ENCODE measurements at regions not wholly inside any gene's neighbourhood (a gene's known extent, or its start where the extent isn't known, plus 50 kb on each side); places are given as distances from the start of the nearest gene placed in this dataset.

GRCh38 chr6:102417368-102417998 is 1024.0 kb downstream of the GRIK2 start:
- no peaks in the 10 kb centered on the region for H3K4me1 ChIP-seq (replicated peaks)
- peaks cover 6% of the 10 kb centered on the region for H3K9me3 ChIP-seq (replicated peaks)
- H3K27ac ChIP-seq, result no peak overlapping the region
- no peak for DNase-seq (ENCODE audit: low read depth in 1 of 2, low spot score in 2 of 2)
- no peaks in the 10 kb centered on the region for H3K36me3 ChIP-seq
- H3K4me3 ChIP-seq, result no peak overlapping the region
- H3K27me3 ChIP-seq (replicated peaks), result no peaks in the 10 kb centered on the region

DNA sequence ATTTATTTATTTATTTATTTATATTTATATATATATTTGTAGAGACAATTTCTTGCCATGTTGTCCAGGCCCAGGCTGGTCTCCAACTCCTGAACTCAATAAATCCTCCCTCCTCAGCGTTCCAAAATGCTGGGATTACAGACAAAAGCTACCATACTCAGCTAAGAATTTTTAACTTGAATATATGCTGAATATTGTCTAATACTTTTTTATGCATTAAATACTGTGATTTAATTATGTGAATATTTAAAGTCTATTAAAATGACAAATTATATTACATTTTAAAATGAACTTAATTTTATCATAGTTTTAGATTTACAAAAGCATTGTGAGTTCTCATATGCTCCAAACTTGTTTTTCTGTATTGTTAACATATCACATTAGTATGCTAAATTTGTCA is 1022.4 kb downstream of the GRIK2 start:
- DNase-seq (ENCODE audit: low read depth in 1 of 2, low spot score in 2 of 2), result no peak
- no peak overlapping the region for H3K4me3 ChIP-seq
- H3K36me3 ChIP-seq, result no peaks in the 10 kb centered on the region

DNA sequence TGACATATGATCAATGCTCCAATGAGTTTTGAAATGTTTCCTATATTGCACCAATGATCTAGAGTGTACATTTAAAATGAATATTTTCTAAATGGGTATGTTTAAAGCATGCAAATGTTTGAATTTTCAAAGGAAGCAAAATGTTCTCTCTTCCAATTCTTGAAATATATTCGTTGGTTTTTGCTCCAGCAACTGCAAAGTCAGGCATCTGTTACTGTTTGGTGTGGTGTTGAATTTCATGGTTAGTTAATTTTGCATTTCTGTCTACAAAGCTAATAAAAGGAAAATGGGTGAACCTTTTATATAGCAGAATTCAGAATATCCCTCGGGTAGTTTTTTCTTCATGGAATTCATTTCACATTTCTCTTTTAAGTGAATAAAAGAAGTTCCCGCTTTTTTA is 1018.3 kb downstream of the GRIK2 start:
- DNase-seq (ENCODE audit: low read depth in 1 of 2, low spot score in 2 of 2), result no peak
- no peak overlapping the region for H3K4me3 ChIP-seq
- no peaks in the 10 kb centered on the region for H3K27me3 ChIP-seq (replicated peaks)

More for the DNA sequence above, 1022.4 kb downstream of the GRIK2 start:
- Histone ChIP-seq H3K9me3 (replicated peaks) (peaks cover 6% of the 10 kb centered on the region), H3K27ac (no peak overlapping the region), H3K27me3 (replicated peaks) (no peaks in the 10 kb centered on the region), H3K4me1 (replicated peaks) (no peaks in the 10 kb centered on the region)

GRCh38 chr6:102407886-102408741 is 1014.6 kb downstream of the GRIK2 start:
- H3K36me3 ChIP-seq, result no peaks in the 10 kb centered on the region
- no peak overlapping the region for H3K27ac ChIP-seq
- no peak overlapping the region for H3K4me3 ChIP-seq
- H3K27me3 ChIP-seq (replicated peaks), result no peaks in the 10 kb centered on the region
- H3K4me1 ChIP-seq (replicated peaks), result no peaks in the 10 kb centered on the region
- no peaks in the 10 kb centered on the region for H3K9me3 ChIP-seq (replicated peaks)
- no peak for DNase-seq (ENCODE audit: low read depth in 1 of 2, low spot score in 2 of 2)

More for the DNA sequence above, 1018.3 kb downstream of the GRIK2 start:
- Histone ChIP-seq H3K27ac (no peak overlapping the region), H3K36me3 (no peaks in the 10 kb centered on the region), H3K9me3 (replicated peaks) (no peaks in the 10 kb centered on the region; the same call in 1 of the 2 replicates), H3K4me1 (replicated peaks) (no peaks in the 10 kb centered on the region)

DNA sequence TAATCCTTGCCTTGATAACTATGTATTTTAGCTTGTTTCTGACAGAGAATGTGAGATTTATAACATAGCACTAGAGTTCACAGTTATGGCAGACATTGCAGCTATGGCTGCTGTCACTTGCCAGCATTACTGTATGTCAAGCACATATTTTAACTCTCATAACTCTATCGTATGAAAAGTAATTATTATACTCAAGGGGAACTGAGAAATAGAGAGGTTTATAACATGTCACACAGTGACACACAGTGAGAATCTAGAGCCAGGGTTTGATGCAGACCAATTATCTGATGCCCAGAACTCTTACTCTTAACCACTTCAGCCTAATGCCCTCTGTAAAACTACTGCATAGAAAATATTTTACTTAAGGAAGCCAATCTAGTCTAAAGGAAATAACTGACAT is 1012.4 kb downstream of the GRIK2 start:
- Histone ChIP-seq H3K36me3 (no peaks in the 10 kb centered on the region), H3K4me1 (replicated peaks) (no peaks in the 10 kb centered on the region), H3K4me3 (no peak overlapping the region), H3K27me3 (replicated peaks) (no peaks in the 10 kb centered on the region), H3K27ac (no peak overlapping the region), H3K9me3 (replicated peaks) (no peaks in the 10 kb centered on the region)
- DNase-seq (ENCODE audit: low read depth in 1 of 2, low spot score in 2 of 2), result no peak

GRCh38 chr6:102402635-102403329 is 1009.3 kb downstream of the GRIK2 start:
- H3K27ac ChIP-seq, result no peak overlapping the region
- H3K27me3 ChIP-seq (replicated peaks), result no peaks in the 10 kb centered on the region
- no peaks in the 10 kb centered on the region for H3K9me3 ChIP-seq (replicated peaks)
- H3K36me3 ChIP-seq, result no peaks in the 10 kb centered on the region
- DNase-seq (ENCODE audit: low read depth in 1 of 2, low spot score in 2 of 2), result no peak
- no peak overlapping the region for H3K4me3 ChIP-seq
- H3K4me1 ChIP-seq (replicated peaks), result no peaks in the 10 kb centered on the region

DNA sequence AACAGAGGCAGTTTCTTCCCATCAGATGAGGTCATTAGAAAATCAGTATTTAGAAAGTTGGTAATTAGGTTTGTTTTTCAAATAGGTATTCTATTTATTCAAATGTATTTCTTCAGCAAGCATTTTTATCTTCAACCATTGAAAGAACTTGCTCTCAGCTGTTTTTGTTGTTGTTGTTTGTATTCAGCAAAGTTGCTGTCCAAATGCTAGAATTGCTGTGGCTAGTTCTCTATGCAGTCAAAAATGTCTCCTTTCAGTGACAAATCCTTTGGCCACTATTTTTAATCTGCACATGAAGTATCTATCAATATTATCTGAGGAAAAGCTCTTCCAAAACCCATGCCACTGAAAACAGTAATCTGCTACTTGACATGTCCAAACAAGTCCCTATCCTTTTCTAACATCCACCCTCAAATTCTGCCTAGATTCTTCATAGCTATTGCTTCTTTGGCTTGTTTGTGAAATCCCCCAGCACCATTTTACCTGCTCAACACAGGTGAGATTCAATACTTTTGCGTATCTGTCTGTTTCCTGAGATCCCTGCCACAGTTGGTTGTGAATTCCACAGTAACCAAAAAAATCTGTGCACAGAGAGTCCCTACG is 1005.4 kb downstream of the GRIK2 start:
- no peak for DNase-seq (ENCODE audit: low read depth in 1 of 2, low spot score in 2 of 2)
- no peaks in the 10 kb centered on the region for H3K9me3 ChIP-seq (replicated peaks)
- H3K27ac ChIP-seq, result no peak overlapping the region
- no peaks in the 10 kb centered on the region for H3K27me3 ChIP-seq (replicated peaks)
- no peak overlapping the region for H3K4me3 ChIP-seq
- no peaks in the 10 kb centered on the region for H3K4me1 ChIP-seq (replicated peaks)
- H3K36me3 ChIP-seq, result no peaks in the 10 kb centered on the region

DNA sequence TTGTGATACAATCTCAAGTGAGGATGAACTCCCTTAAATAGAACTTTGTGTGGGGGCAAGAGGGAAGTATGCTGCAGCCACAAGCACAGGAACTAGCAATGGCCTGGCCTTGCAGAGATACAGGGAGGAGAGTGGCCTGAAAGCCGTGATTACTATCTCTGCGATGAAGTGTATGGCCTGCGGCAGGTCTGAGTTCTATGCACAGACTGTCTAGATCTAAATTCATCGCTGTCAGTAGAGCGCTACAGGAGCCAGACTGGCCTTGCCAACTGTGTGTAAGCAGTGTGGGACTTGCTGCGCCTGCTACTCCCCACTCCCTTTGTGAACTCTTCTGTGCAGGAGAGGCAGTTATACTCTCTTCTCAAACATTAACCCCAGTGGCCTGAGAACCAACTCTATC is 997.0 kb downstream of the GRIK2 start:
- Histone ChIP-seq H3K36me3 (no peaks in the 10 kb centered on the region), H3K4me3 (no peak overlapping the region), H3K9me3 (replicated peaks) (0 out of 2 replicates have a peak, but pooled peaks cover 6% of the 10 kb centered on the region), H3K4me1 (replicated peaks) (no peaks in the 10 kb centered on the region), H3K27ac (no peak overlapping the region), H3K27me3 (replicated peaks) (peaks cover 3% of the 10 kb centered on the region; the same call in 1 of the 2 replicates)
- no peak for DNase-seq (ENCODE audit: low read depth in 1 of 2, low spot score in 2 of 2)

GRCh38 chr6:102389994-102390393 is 996.5 kb downstream of the GRIK2 start:
- Histone ChIP-seq H3K27ac (no peak overlapping the region), H3K4me1 (replicated peaks) (no peaks in the 10 kb centered on the region), H3K36me3 (no peaks in the 10 kb centered on the region), H3K9me3 (replicated peaks) (0 out of 2 replicates have a peak, but pooled peaks cover 6% of the 10 kb centered on the region), H3K27me3 (replicated peaks) (peaks cover 3% of the 10 kb centered on the region; the same call in 1 of the 2 replicates), H3K4me3 (no peak overlapping the region)
- no peak for DNase-seq (ENCODE audit: low read depth in 1 of 2, low spot score in 2 of 2)

- H3K36me3 ChIP-seq, result no peaks in the 10 kb centered on the region
- no peak overlapping the region for H3K4me3 ChIP-seq
- 0 out of 2 replicates have a peak, but pooled peaks cover 6% of the 10 kb centered on the region for H3K9me3 ChIP-seq (replicated peaks)
- no peak for DNase-seq (ENCODE audit: low read depth in 1 of 2, low spot score in 2 of 2)
- peaks cover 3% of the 10 kb centered on the region; the same call in 1 of the 2 replicates for H3K27me3 ChIP-seq (replicated peaks)
- H3K27ac ChIP-seq, result no peak overlapping the region
- no peaks in the 10 kb centered on the region for H3K4me1 ChIP-seq (replicated peaks)
Measured at GRCh38 chr6:102387326-102388033, 994.0 kb downstream of the GRIK2 start.

- no peaks in the 10 kb centered on the region for H3K27me3 ChIP-seq (replicated peaks)
- no peak for DNase-seq (ENCODE audit: low read depth in 1 of 2, low spot score in 2 of 2)
Measured at GRCh38 chr6:102381203-102381602, 987.7 kb downstream of the GRIK2 start.

GRCh38 chr6:102356170-102356569 is 962.7 kb downstream of the GRIK2 start:
- no peak overlapping the region for H3K4me3 ChIP-seq
- H3K4me1 ChIP-seq (replicated peaks), result no peaks in the 10 kb centered on the region
- H3K36me3 ChIP-seq, result no peaks in the 10 kb centered on the region
- H3K27ac ChIP-seq, result no peak overlapping the region
- no peak for DNase-seq (ENCODE audit: low read depth in 1 of 2, low spot score in 2 of 2)
- H3K27me3 ChIP-seq (replicated peaks), result no peaks in the 10 kb centered on the region
- H3K9me3 ChIP-seq (replicated peaks), result no peaks in the 10 kb centered on the region

More at GRCh38 chr6:102381203-102381602, 987.7 kb downstream of the GRIK2 start:
- Histone ChIP-seq H3K36me3 (no peaks in the 10 kb centered on the region), H3K27ac (no peak overlapping the region), H3K4me3 (no peak overlapping the region), H3K4me1 (replicated peaks) (no peaks in the 10 kb centered on the region), H3K9me3 (replicated peaks) (no peaks in the 10 kb centered on the region)

DNA sequence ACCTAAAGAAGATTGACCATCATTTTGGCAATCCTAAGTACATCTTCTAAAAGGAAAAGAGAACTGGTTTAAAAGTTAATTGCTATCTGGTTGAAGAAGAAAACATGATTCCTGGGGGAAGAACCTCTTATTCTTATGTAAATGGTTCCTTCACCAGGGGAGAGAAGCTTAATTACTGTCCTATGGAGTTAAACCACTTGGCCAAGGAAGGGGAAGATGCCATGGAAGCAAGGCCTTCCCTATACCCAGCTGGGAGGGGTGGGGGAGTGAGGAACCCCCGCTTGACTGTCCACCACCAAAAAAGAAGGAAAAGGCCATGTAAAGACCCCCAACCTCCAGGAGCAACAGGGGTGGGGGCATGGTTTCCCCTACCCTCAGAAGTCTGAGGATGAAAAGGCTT is 962.1 kb downstream of the GRIK2 start:
- Histone ChIP-seq H3K4me1 (replicated peaks) (no peaks in the 10 kb centered on the region), H3K9me3 (replicated peaks) (no peaks in the 10 kb centered on the region), H3K27me3 (replicated peaks) (no peaks in the 10 kb centered on the region), H3K27ac (no peak overlapping the region), H3K4me3 (no peak overlapping the region), H3K36me3 (no peaks in the 10 kb centered on the region)
- DNase-seq (ENCODE audit: low read depth in 1 of 2, low spot score in 2 of 2), result no peak

Data from SJSA1 (cell line).